ENCODE measurements at regions not wholly inside any gene's neighbourhood (a gene's known extent, or its start where the extent isn't known, plus 50 kb on each side); places are given as distances from the start of the nearest gene placed in this dataset.

- DNase-seq, result no peak
Observed at GRCh38 chr4:96193061-96193460, 353.2 kb downstream of the PDHA2 start.

GRCh38 chr4:96194993-96195392 is 355.1 kb downstream of the PDHA2 start:
- DNase-seq, result no peak

GRCh38 chr4:96205143-96205936 is 365.4 kb downstream of the PDHA2 start:
- no peak for DNase-seq

GRCh38 chr4:96227515-96227914 is 387.6 kb downstream of the PDHA2 start:
- DNase-seq, result no peak

- no peak for DNase-seq
Observed at GRCh38 chr4:96228463-96228862, 388.6 kb downstream of the PDHA2 start.

GRCh38 chr4:96240041-96240440 is 400.1 kb downstream of the PDHA2 start:
- DNase-seq, result no peak

GRCh38 chr4:96241819-96242218 is 401.9 kb downstream of the PDHA2 start:
- no peak for DNase-seq

GRCh38 chr4:96247096-96247495 is 407.2 kb downstream of the PDHA2 start:
- no peak for DNase-seq

- no peak for DNase-seq
Observed at GRCh38 chr4:96248225-96248624, 408.3 kb downstream of the PDHA2 start.

GRCh38 chr4:96260064-96260682 is 420.3 kb downstream of the PDHA2 start:
- no peak for DNase-seq

- DNase-seq, result no peak
Observed at GRCh38 chr4:96262057-96262456, 422.2 kb downstream of the PDHA2 start.

- no peak for DNase-seq
Observed at GRCh38 chr4:96263291-96263690, 423.4 kb downstream of the PDHA2 start.

GRCh38 chr4:96264941-96265463 is 425.1 kb downstream of the PDHA2 start:
- no peak for DNase-seq

GRCh38 chr4:96293806-96294205 is 453.9 kb downstream of the PDHA2 start:
- DNase-seq, result no peak

- no peak for DNase-seq
Observed at GRCh38 chr4:96295143-96295741, 455.3 kb downstream of the PDHA2 start.

- DNase-seq, result no peak
Observed at GRCh38 chr4:96301715-96302114, 461.8 kb downstream of the PDHA2 start.

- DNase-seq, result no peak
Observed at GRCh38 chr4:96305030-96305429, 465.1 kb downstream of the PDHA2 start.

- DNase-seq, result no peak
Observed at GRCh38 chr4:96312046-96312685, 472.3 kb downstream of the PDHA2 start.

GRCh38 chr4:96315815-96316214 is 475.9 kb downstream of the PDHA2 start:
- DNase-seq, result no peak

GRCh38 chr4:96316776-96317175 is 476.9 kb downstream of the PDHA2 start:
- no peak for DNase-seq

GRCh38 chr4:96317891-96318290 is 478.0 kb downstream of the PDHA2 start:
- DNase-seq, result no peak

GRCh38 chr4:96326846-96327245 is 487.0 kb downstream of the PDHA2 start:
- DNase-seq, result no peak

- no peak for DNase-seq
Observed at GRCh38 chr4:96342196-96342595, 502.3 kb downstream of the PDHA2 start.

Measured in NCI-H1694 treated with DMSO at 0.1 percent for 48 hours (cell line).